ENCODE measurements at regions not wholly inside any gene's neighbourhood (a gene's known extent, or its start where the extent isn't known, plus 50 kb on each side); places are given as distances from the start of the nearest gene placed in this dataset.

DNA sequence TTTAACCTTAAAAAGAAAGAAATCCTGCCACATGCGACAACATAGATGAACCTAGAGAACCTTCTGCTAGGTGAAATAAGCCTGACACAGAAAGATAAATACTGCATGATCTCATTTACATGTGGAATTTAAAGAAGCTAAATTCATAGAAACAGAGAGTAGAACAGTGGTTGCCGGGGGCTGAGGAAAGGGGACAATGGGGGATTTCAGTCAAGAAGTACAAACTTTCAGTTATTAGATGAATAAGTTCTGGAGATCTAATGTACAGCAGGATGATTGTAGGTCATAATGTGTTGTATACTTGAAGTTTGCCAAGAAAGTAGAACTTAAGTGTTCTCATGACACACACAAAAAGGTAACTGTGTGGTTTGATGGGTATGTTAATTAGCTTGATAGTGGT, 204.3 kb upstream of the PRSS16 start:
- TF ChIP-seq, protein P1, sequence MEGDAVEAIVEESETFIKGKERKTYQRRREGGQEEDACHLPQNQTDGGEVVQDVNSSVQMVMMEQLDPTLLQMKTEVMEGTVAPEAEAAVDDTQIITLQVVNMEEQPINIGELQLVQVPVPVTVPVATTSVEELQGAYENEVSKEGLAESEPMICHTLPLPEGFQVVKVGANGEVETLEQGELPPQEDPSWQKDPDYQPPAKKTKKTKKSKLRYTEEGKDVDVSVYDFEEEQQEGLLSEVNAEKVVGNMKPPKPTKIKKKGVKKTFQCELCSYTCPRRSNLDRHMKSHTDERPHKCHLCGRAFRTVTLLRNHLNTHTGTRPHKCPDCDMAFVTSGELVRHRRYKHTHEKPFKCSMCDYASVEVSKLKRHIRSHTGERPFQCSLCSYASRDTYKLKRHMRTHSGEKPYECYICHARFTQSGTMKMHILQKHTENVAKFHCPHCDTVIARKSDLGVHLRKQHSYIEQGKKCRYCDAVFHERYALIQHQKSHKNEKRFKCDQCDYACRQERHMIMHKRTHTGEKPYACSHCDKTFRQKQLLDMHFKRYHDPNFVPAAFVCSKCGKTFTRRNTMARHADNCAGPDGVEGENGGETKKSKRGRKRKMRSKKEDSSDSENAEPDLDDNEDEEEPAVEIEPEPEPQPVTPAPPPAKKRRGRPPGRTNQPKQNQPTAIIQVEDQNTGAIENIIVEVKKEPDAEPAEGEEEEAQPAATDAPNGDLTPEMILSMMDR (IDR thresholded peaks at IDR 0.05; ENCODE audit: insufficient read depth, low read depth, low read length): no peak
- no peak for TF ChIP-seq EZH2 (IDR thresholded peaks at IDR 0.05; ENCODE audit: insufficient read depth, low read length)

All from astrocyte (in vitro differentiated cells and primary cell).